Stimulated activated CD8-positive, alpha-beta memory T cell treated with anti-CD3 and anti-CD28 coated beads, Interleukin-12 subunit alpha, Interleukin-12 subunit beta, amount 100 ng/mL, for 1 hour (primary cell): ENCODE measurements at regions not wholly inside any gene's neighbourhood (a gene's known extent, or its start where the extent isn't known, plus 50 kb on each side); places are given as distances from the start of the nearest gene placed in this dataset.
"Not testable (repeated sequence)": the region's sequence is repeated elsewhere in the genome, so short reads cannot be mapped to it uniquely, and the experiment has no call there.

Experiments
- DNase-seq: peaks from one replicate; pipeline ENCODE4 v3.0.0-alpha.2; 2020; ENCODE audit warnings: low read depth

DNA sequence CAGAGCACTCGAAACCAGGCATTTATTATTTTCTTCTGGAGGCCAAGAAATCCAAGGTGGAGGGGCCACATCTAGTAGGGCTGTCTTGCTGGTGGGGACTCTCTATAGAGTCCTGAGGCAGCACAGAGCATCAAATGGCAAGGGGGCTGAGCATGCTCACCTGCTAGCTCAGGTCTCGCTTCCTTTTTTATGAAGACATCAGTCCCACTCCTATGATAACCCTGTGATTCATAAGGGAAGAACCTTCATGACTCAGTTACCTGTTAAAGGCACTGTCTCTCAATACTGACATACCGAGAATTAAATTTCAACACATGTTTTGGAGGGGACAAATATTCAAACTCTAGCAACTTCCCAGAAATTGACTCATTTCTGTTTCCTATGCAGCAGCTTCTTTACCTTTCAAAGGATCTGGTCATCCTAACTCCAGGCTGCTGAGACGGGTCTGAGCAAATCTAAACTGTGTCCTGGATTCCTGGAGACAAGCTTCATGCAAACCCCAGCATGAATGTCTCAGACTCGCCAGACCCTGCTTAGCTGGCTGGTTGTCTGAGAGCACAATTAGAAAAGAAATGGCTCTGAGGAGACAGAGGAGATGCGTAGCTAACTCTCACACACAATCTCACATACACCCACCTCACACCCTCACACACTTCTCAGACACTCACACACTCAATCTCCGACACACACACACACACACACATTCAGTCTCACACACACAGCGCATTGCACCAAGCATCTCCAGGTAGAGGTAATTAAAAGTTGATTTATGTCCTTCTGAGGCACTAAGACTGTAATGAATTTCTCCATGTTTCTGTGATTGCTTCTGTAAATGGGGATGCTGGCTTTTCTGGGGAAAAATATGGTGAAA, 280.8 kb downstream of the BCL2L11 start:
- DNase-seq = not testable (repeated sequence)

DNA sequence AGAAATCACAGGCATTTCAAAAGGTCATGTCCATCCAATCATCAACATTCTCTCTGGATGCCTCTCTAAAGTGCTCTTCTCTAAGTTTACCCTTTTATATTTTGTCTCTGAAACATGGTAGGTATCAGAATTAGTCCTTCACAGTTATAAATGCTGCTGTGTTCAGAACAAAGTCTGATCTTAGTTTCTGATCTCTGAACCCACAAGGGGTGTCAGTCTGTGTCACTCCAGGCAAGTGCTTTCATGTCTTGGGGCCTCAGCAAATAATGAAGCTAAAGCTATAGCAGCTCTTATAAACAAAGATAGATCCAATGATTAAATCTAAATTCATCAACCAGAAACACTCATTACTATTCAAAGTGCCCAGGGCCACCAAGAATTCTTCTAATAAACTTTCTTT, 281.7 kb downstream of the BCL2L11 start:
- not testable (repeated sequence) for DNase-seq

GRCh38 chr2:111403287-111403686, 282.6 kb downstream of the BCL2L11 start:
- DNase-seq = not testable (repeated sequence)

DNA sequence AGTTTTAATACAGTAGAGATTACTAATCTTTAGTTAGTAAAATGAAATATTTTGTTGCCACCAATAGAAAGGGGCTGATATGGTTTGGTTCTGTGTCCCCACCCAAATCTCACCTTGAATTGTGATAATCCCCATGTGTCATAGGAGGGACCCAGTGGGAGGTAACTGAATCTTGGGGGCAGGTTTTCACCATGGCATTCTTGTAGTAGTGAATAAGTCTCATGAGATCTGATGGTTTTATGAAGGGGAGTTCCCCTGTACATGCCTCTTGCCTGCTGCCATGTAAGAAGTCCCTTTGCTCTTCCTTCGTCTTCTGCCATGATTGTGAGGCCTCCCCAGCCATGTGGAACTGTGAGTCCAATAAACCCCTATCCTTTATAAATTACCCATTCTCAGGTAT, 285.9 kb downstream of the BCL2L11 start:
- not testable (repeated sequence) for DNase-seq

DNA sequence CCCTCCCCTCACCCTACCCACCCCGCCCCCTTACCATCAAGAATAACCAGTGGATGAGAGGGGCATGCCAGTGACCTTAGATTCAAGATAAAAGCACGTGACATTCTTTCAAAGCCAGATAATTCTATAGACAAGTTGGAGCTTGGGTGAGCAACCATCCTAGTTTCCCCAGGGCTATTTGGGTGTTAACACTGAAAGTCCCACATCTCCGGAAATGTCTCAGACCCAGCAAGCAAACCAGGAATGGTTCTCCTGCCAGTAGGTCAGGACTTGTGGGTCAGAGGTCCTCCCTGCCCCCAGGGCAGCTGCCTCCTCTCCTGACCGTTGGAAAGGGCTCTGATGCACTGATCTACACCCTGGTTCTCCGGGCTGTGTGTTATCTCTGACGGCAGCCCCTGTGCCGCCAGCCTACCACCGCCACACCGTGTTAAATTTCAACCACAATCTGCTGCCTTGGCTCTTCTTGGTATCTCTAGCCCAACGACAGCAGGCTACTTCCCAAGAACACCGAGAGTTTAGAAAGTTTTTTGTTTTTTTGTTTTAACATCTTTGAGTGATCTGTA, 287.0 kb downstream of the BCL2L11 start:
- DNase-seq = not testable (repeated sequence)

DNA sequence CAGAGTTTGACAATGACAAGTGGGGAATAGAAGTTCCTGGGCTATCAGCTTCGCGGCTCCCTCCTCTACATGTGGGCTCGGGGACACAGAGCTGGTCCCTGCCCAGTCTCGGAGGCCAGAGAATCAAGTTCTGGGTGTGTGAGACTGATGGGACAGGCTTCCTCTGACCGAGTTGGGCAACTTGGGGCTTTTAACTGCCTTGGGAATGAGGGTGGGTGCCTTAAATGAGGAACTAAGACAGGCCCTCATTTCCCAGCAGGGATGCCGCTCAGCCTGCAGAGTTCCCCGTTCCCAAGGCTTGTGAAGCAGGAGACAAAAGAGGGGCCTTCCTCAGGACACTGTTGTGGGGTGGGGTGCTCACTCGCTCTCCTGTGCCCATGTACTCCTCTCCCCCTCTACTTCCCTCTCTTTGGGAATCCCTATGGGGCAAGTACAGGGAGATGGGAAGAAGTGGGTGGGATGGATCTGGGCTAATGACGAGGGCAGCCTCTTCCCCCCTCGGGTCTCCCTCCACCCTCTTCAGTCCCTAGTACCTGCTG, 290.2 kb downstream of the BCL2L11 start:
- not testable (repeated sequence) for DNase-seq

- not testable (repeated sequence) for DNase-seq
These were observed 291.4 kb downstream of the BCL2L11 start for GRCh38 chr2:111411867-111412681.

DNA sequence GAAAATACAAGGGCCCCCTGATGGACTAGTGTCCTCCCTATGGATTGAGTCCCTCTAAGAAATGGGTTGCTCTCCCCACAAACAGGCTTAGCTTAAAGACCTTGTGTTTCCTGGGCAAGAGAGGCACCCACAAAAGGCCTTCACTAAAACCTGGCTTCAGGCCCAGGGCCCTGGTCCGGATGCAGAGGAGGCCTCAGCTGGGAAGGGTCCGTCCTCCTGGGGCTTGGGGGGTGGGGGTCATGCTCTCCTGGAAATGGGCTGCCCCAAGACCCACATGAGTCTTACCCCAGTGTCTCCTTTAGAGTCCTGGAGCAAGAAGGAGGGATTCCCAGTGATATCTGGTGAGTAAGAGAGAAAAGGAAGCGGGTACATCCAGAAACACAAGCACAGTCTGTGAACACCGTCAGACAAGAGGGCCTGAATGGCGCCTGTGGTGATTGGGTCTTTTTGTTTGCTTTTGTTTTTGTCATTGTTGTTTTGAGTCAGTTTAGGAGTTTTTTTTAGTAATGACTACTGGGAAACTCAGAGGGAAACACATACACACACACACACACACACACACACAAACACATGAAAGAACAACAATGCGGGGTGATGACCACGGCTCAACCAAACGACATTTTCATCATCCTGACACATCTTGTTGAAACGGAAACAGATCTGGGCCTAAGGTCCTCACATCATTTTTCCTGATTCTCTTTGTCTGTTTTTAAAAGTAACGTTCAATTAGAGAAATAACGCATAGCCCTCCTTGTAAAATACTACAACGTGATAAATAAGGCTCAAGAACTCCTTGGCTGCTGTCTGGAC, 292.3 kb downstream of the BCL2L11 start:
- not testable (repeated sequence) for DNase-seq

DNA sequence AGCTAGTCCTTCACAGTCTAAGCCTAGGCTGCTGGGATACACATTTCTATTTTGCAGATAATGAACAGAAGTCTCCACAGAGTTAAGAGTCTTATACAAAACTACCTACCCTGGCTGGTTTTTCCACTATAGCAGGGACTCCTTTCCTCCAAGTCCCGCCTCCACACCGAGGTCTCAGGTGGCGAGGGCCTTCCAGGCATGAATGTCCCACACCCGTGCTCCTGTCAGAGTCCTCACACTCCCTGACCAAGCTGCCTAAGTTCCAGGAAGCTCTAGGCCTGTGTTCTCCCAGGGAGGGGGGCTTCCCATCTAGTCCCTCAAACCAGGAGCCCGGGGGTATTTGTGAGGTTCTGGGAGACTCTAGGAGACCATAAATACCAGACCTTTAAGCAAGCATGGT, 293.2 kb downstream of the BCL2L11 start:
- DNase-seq = not testable (repeated sequence)

DNA sequence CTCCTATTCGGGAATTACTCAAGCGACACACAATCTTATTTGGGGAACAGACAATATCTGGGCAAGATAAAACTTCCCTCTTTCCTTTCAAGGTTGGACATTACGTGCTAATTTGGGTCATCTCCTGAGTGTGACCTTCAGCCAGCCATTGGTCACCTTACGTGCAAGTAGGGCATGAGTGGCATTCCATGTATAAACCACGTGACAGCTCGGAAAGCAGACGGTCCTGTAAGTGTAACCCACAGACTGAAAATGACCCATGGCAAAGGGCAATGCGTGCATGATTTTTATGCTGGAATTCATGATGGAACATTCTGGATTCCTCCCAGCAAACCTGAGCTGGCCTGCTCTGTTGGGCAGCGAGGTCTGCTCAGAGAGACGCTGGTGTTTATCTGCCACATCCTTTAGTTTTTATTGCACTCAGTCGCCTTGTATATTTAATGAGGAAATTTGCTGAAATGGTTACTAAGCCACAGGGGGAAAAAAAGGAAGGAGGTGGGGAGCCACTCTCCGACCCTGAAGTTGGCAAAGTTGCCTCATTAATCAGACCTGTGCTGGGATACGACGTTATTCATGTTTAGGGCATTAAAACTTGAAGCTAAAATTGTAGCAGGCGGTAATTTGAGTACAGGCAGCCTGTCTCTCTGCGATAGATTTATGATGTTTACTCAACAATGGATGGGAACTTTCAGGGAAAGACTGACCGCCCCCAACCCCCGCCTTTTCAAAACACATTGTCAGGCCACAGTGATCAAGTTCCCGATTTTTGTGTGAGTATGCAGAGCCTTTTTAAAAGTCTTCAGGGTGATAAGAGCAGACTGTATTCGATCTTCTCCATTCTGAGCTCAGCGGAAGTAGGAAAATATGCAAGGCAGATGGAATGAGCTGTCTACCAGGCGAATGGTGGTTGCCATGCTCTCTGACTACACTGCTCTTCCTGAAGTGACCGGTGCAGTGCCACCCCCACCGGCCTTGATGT, 295.3 kb downstream of the BCL2L11 start:
- DNase-seq = not testable (repeated sequence)

DNA sequence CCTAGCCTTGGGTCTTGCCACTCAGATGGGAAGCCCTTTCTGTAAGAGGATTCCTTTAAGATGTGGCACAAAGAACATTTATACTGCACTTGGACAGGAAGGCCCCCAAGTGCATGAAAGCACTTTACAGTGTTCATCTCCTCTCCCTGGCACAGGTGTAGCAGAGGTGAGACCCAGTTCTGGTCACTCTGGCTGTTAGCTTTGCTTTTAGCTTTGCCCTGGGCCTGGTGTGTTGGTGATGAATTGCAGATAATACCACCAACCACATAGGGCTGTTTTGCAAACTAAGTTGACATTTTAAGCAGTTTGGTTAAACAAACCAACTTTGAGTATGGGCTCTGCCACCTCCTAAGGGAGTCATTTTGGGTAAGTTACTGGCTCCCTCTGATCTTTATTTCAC, 296.3 kb downstream of the BCL2L11 start:
- DNase-seq = not testable (repeated sequence)

DNA sequence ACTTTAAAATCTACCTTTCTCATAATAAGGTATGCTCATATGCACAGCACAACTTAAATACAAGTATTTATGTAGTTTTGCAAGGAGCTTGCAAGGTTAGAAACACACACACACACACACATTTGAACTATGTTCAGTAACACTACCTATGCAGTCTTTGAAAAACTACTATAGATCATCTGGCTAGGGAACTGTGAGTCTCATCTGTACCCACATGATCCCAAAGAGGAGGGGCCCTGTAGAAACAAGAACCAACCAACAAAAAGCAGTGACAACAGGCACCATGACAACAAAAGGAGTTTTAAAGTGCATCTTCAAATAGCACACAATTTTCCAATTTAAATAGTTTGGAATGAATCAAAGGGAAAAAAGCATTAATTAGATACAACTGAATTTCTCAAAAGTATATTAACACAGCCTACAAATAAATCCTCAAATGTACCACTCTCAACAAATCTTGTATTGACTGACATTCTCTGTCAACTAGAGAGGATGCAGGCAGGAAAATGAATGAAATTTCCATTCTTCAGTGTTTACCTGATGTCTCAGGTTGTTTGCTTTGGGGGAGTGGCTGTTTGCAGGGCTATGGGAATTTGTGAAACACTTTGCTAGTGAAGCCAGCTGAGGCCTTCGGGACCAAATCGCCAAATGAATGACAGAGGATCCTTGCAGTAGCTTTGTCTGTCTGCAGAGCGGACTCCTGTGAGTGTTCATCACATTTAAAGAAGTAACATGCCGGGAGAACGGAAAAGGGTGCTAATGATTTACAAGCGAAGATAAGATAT, 297.6 kb downstream of the BCL2L11 start:
- not testable (repeated sequence) for DNase-seq

GRCh38 chr2:111420074-111420473, 299.4 kb downstream of the BCL2L11 start:
- not testable (repeated sequence) for DNase-seq

DNA sequence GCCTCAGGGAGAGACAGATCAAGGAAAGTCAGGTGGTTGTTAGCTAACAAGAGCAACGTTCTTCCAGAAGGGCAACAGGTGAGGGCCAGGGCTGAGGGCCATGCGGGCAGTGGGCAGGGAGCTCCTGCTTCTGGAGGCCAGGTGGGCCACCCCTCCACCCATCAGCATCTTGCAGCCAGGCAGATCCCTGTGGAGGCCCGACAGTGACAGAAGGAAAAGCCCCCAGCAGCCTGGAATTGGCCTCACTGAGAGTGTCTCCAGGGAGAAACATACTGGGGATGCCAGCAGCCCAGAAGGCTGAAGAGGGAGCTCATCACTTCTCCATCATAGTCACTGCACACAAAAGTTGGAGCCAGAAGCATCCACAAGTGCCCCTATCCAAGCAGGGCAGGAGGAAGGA, 300.1 kb downstream of the BCL2L11 start:
- DNase-seq = not testable (repeated sequence)

- DNase-seq = not testable (repeated sequence)
These were observed 301.2 kb downstream of the BCL2L11 start for GRCh38 chr2:111421949-111422348.

GRCh38 chr2:111422562-111422961, 301.8 kb downstream of the BCL2L11 start:
- not testable (repeated sequence) for DNase-seq

DNA sequence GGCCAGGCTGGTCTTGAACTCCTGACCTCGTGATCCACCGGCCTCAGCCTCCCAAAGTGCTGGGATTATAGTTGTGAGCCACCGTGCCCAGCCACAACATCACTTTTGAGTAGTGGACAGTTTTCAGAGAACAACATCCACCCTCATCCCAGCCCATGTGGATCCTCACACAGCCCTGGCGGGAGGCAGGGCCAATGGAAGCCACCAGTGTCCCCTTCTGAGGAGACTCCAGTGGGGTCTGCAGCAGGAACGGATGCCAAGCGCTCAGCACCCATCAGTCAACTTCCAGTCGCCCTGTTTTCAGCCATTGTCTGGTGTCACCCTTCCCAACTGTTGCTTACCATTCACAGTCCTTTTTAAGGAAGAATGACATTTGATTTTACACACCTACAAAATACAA, 302.5 kb downstream of the BCL2L11 start:
- DNase-seq = not testable (repeated sequence)

GRCh38 chr2:111424176-111424575, 303.5 kb downstream of the BCL2L11 start:
- not testable (repeated sequence) for DNase-seq

DNA sequence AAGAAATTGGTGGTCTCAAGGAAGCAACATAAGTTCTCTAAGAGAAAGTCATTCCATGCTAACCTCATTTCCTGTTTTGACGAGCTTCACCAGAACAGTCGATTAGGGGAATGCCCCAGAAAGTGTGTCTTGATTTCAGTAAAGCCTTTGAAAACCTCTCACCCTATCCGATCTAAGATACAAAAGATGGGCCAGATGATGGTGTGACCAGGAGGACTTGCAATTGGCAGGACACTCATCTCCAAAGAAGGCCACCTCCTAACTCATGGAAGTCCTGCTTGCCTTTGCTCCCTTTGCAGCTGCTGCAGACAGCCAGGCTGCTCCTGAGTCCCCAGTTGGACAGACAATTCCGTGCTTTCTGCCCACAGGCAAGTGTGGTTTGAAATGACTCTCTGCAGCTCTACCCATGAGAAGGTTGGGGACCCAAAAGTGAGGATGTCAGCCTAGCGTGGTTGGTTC, 304.2 kb downstream of the BCL2L11 start:
- not testable (repeated sequence) for DNase-seq
